ENCODE measurements at regions not wholly inside any gene's neighbourhood (a gene's known extent, or its start where the extent isn't known, plus 50 kb on each side); places are given as distances from the start of the nearest gene placed in this dataset.

DNA sequence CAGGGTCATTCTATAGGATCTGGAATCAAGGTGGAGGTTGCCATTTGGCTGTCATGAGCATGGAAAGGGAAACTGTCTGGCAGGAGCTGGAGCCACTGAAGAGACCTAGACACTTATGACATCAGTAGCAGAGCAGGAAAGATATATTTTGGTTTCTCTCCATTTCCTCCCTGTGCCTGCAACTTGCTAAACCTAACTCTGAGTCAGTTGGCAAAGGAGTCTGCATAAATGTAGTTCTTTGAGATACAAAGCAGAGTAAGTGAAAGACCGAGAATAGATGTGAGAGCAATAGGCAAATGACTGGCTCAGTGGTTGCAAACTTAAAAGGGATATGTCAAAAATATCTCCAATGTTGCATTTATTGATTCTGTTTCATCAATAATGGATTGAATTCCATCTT lies 757.7 kb downstream of the KCNJ3 start:
- H3K79me2 ChIP-seq (ENCODE audit: insufficient read depth, low read length) = no peaks in the 10 kb centered on the region
- H3K4me1 Mint-ChIP-seq (ENCODE audit: low read depth, unreplicated experiment) = no peaks in the 10 kb centered on the region
- no peaks in the 10 kb centered on the region for H4K20me1 ChIP-seq (ENCODE audit: insufficient read depth, low read length)
- H3K36me3 Mint-ChIP-seq (ENCODE audit: low read depth, unreplicated experiment) = no peaks in the 10 kb centered on the region
- no peak overlapping the region for H3K27ac Mint-ChIP-seq (ENCODE audit: unreplicated experiment)
- no peaks in the 10 kb centered on the region for H3K9me3 Mint-ChIP-seq (ENCODE audit: unreplicated experiment)
- no peaks in the 10 kb centered on the region for H3K9me3 ChIP-seq (ENCODE audit: insufficient read depth, low read depth, low read length)
- no peak overlapping the region for H3K27ac ChIP-seq (ENCODE audit: low read depth, low read length)
- no peak overlapping the region for H3K4me3 Mint-ChIP-seq (ENCODE audit: unreplicated experiment)
- no peaks in the 10 kb centered on the region for H3K36me3 ChIP-seq (ENCODE audit: insufficient read depth, low read length)
- no peaks in the 10 kb centered on the region for H3K4me1 ChIP-seq (ENCODE audit: insufficient read depth, low read length)
- H3K4me3 ChIP-seq (ENCODE audit: insufficient read depth, low read depth, low read length) = no peak overlapping the region
- H3K4me2 ChIP-seq (ENCODE audit: low read length) = no peak overlapping the region
- no peaks in the 10 kb centered on the region for H3K27me3 Mint-ChIP-seq (ENCODE audit: low read depth, unreplicated experiment)
- no peak for FAIRE-seq
- no peaks in the 10 kb centered on the region for H3K27me3 ChIP-seq (ENCODE audit: insufficient read depth, low read length)
- TF ChIP-seq, protein P1, sequence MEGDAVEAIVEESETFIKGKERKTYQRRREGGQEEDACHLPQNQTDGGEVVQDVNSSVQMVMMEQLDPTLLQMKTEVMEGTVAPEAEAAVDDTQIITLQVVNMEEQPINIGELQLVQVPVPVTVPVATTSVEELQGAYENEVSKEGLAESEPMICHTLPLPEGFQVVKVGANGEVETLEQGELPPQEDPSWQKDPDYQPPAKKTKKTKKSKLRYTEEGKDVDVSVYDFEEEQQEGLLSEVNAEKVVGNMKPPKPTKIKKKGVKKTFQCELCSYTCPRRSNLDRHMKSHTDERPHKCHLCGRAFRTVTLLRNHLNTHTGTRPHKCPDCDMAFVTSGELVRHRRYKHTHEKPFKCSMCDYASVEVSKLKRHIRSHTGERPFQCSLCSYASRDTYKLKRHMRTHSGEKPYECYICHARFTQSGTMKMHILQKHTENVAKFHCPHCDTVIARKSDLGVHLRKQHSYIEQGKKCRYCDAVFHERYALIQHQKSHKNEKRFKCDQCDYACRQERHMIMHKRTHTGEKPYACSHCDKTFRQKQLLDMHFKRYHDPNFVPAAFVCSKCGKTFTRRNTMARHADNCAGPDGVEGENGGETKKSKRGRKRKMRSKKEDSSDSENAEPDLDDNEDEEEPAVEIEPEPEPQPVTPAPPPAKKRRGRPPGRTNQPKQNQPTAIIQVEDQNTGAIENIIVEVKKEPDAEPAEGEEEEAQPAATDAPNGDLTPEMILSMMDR (IDR thresholded peaks at IDR 0.05; ENCODE audit: insufficient read depth, low read depth, low read length) = no peak
- no peak for TF ChIP-seq EZH2 (IDR thresholded peaks at IDR 0.05; ENCODE audit: insufficient read depth, low read length)
- no peak overlapping the region for H2AFZ ChIP-seq (ENCODE audit: low read depth, low read length)
- no peak for DNase-seq (ENCODE audit: low read depth)
- no peak overlapping the region for H3K9ac ChIP-seq (ENCODE audit: low read length)

DNA sequence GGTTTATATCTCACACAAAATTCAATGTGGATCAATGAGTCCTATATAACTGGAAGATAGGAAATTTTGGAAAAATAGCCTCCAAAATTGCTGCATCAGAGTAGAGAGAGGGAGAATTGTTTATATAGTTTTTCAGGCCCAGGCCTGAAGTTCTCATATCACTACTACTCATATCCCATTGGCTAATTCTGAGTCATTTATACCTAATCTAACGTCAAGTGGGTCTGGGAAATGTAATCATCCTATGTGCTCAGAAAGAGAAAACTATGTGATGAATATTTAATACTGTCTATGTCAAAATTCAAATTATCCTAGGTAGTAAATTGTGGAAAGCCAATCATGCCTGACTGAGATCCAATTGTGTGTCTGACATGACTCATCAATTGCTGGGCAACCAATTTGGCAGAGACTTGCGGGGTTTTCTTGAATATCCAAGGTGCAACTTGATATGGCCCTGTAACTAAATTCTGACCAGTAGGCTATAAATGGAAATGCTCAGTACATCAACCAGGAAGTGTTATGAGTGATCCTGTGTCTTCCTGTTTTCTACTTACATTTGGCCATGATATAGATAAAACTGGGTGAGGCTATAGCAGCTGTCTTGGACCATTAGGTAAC lies 744.4 kb downstream of the KCNJ3 start:
- H3K27me3 ChIP-seq (ENCODE audit: insufficient read depth, low read length) = no peaks in the 10 kb centered on the region
- Mint-ChIP-seq H3K27me3 (ENCODE audit: low read depth, unreplicated experiment) (no peaks in the 10 kb centered on the region), H3K9me3 (ENCODE audit: unreplicated experiment) (peaks cover 3% of the 10 kb centered on the region), H3K4me3 (ENCODE audit: unreplicated experiment) (no peak overlapping the region), H3K4me1 (ENCODE audit: low read depth, unreplicated experiment) (no peaks in the 10 kb centered on the region), H3K36me3 (ENCODE audit: low read depth, unreplicated experiment) (no peaks in the 10 kb centered on the region), H3K27ac (ENCODE audit: unreplicated experiment) (no peak overlapping the region)
- no peak overlapping the region for H3K4me2 ChIP-seq (ENCODE audit: low read length)
- no peaks in the 10 kb centered on the region for H3K4me1 ChIP-seq (ENCODE audit: insufficient read depth, low read length)
- peak; percentile 1 for DNase-seq (ENCODE audit: low read depth)
- no peaks in the 10 kb centered on the region for H3K36me3 ChIP-seq (ENCODE audit: insufficient read depth, low read length)
- TF ChIP-seq, protein P1 (IDR thresholded peaks at IDR 0.05; ENCODE audit: insufficient read depth, low read depth, low read length) = no peak
- no peak for TF ChIP-seq EZH2 (IDR thresholded peaks at IDR 0.05; ENCODE audit: insufficient read depth, low read length)
- no peak overlapping the region for H3K27ac ChIP-seq (ENCODE audit: low read depth, low read length)
- H4K20me1 ChIP-seq (ENCODE audit: insufficient read depth, low read length) = no peaks in the 10 kb centered on the region
- no peaks in the 10 kb centered on the region for H3K79me2 ChIP-seq (ENCODE audit: insufficient read depth, low read length)
- H3K4me3 ChIP-seq (ENCODE audit: insufficient read depth, low read depth, low read length) = no peak overlapping the region
- no peak for FAIRE-seq
- no peaks in the 10 kb centered on the region for H3K9me3 ChIP-seq (ENCODE audit: insufficient read depth, low read depth, low read length)
- no peak overlapping the region for H2AFZ ChIP-seq (ENCODE audit: low read depth, low read length)
- no peak overlapping the region for H3K9ac ChIP-seq (ENCODE audit: low read length)

DNA sequence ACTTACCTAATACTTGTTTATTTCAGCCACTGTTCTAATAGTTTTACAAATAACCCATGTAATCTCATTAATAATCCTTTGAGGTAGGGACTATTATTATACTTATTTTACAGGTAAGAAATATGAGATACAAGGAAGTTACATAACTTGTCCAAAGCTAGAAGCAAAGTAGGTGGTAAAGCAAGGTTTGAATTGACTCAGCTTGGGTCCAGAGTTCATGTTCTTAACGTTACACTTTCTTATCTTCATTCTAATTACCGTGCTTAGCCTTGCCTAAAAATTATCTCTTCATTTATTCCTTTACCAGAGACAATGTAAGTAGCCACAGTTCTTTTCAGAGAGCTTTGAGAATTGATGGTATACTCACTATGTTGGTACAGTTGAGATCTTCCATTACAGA lies 743.6 kb downstream of the KCNJ3 start:
- FAIRE-seq = no peak
- H3K4me1 Mint-ChIP-seq (ENCODE audit: low read depth, unreplicated experiment) = no peaks in the 10 kb centered on the region

More for the DNA sequence above, 743.6 kb downstream of the KCNJ3 start:
- Histone ChIP-seq H3K4me2 (ENCODE audit: low read length) (no peak overlapping the region), H3K79me2 (ENCODE audit: insufficient read depth, low read length) (no peaks in the 10 kb centered on the region), H3K36me3 (ENCODE audit: insufficient read depth, low read length) (no peaks in the 10 kb centered on the region), H4K20me1 (ENCODE audit: insufficient read depth, low read length) (no peaks in the 10 kb centered on the region), H3K27ac (ENCODE audit: low read depth, low read length) (no peak overlapping the region), H3K4me3 (ENCODE audit: insufficient read depth, low read depth, low read length) (no peak overlapping the region), H3K9ac (ENCODE audit: low read length) (no peak overlapping the region), H3K9me3 (ENCODE audit: insufficient read depth, low read depth, low read length) (no peaks in the 10 kb centered on the region), H2AFZ (ENCODE audit: low read depth, low read length) (no peak overlapping the region), H3K4me1 (ENCODE audit: insufficient read depth, low read length) (no peaks in the 10 kb centered on the region), H3K27me3 (ENCODE audit: insufficient read depth, low read length) (no peaks in the 10 kb centered on the region)
- TF ChIP-seq EZH2 (IDR thresholded peaks at IDR 0.05; ENCODE audit: insufficient read depth, low read length) = no peak
- TF ChIP-seq, protein P1 (IDR thresholded peaks at IDR 0.05; ENCODE audit: insufficient read depth, low read depth, low read length) = no peak
- Mint-ChIP-seq H3K9me3 (ENCODE audit: unreplicated experiment) (peaks cover 3% of the 10 kb centered on the region), H3K27ac (ENCODE audit: unreplicated experiment) (no peak overlapping the region), H3K36me3 (ENCODE audit: low read depth, unreplicated experiment) (no peaks in the 10 kb centered on the region), H3K27me3 (ENCODE audit: low read depth, unreplicated experiment) (no peaks in the 10 kb centered on the region), H3K4me3 (ENCODE audit: unreplicated experiment) (no peak overlapping the region)
- DNase-seq (ENCODE audit: low read depth) = no peak

Data from astrocyte (in vitro differentiated cells and primary cell).